SK-N-SH (cell line): ENCODE measurements at regions not wholly inside any gene's neighbourhood (a gene's known extent, or its start where the extent isn't known, plus 50 kb on each side); places are given as distances from the start of the nearest gene placed in this dataset.
A peak's percentile ranks its signal among the peaks of the same experiment; 100 is the strongest.

Source experiments
- CTCF ChIA-PET: fragments of 300-600, 350-600 bp; formaldehyde crosslinking; extraction: SDS; loops from one replicate; lab custom pipeline; 2021; lab: Yijun Ruan, JAX
- POLR2A ChIA-PET: fragments of 350-600 bp; sonication (Branson Sonifier 250); formaldehyde crosslinking; extraction: SDS; loops from one replicate; lab custom pipeline; 2020; ENCODE audit warnings: antibody characterized with exemption, inconsistent platforms; lab: Yijun Ruan, JAX
- DNase-seq: peaks from one replicate; pipeline ENCODE4 v3.0.0; 2012
- H2AFZ ChIP-seq: fragments of 200-600 bp; sonication (generic); 2 replicates; pipeline ENCODE4 v1.8.1; 2016; ENCODE audit warnings: antibody characterized with exemption, mild to moderate bottlenecking, low read depth
- H3F3A ChIP-seq: fragments of 200-600 bp; sonication (generic); replicated peaks from 2 replicates; pipeline ENCODE3; 2016; ENCODE audit warnings: antibody characterized with exemption, mild to moderate bottlenecking; ENCODE audit not compliant: insufficient read depth
- H3K27ac ChIP-seq, 2 experiments: fragments of 200-500 bp in 1 of 2; fragments of 200-600 bp in 1 of 2; sonication (Bioruptor generic) in 1 of 2; sonication (generic), shearing (Covaris generic) in 1 of 2; 2 replicates each; pipeline versions ENCODE4 v1.5.1 to v1.6.1; 2014 to 2016; ENCODE audit warnings: low read depth in 2 of 2, inconsistent platforms in 1 of 2, low read length in 1 of 2, mild to moderate bottlenecking in 1 of 2, mixed read lengths in 1 of 2
- H3K27me3 ChIP-seq: fragments of 200-600 bp; sonication (generic), shearing (Covaris generic); 2 replicates; pipeline ENCODE4 v1.6.1; 2016; ENCODE audit warnings: mixed run types; ENCODE audit not compliant: insufficient read depth
- H3K36me3 ChIP-seq, 2 experiments: fragments of 200-500 bp in 1 of 2; fragments of 200-600 bp in 1 of 2; sonication (Bioruptor generic) in 1 of 2; sonication (generic) in 1 of 2; replicated peaks in 1 of 2; 2 replicates each; pipeline versions ENCODE3 to v1.5.1; 2014 to 2016; ENCODE audit warnings: low read length in 1 of 2, mild to moderate bottlenecking in 1 of 2; ENCODE audit not compliant: insufficient read depth in 2 of 2, control insufficient read depth in 1 of 2
- H3K4me1 ChIP-seq, 2 experiments: fragments of 200-500 bp in 1 of 2; fragments of 200-600 bp in 1 of 2; sonication (Bioruptor generic) in 1 of 2; sonication (generic), shearing (Covaris generic) in 1 of 2; 2 replicates each; pipeline versions ENCODE4 v1.5.1 to v1.6.1; 2014 to 2016; ENCODE audit warnings: low read depth in 1 of 2, low read length in 1 of 2, mixed run types in 1 of 2; ENCODE audit not compliant: insufficient read depth in 2 of 2, control insufficient read depth in 1 of 2
- H3K4me2 ChIP-seq: fragments of 200-600 bp; sonication (generic), shearing (Covaris generic); 2 replicates; pipeline ENCODE4 v1.6.1; 2017; ENCODE audit warnings: mixed run types
- H3K4me3 ChIP-seq, 2 experiments: fragments of 200-500 bp in 1 of 2; fragments of 200-600 bp in 1 of 2; sonication (Bioruptor generic) in 1 of 2; sonication (generic), shearing (Covaris generic) in 1 of 2; 2 replicates each; pipeline versions ENCODE4 v1.5.1 to v1.8.1; 2014 to 2016; ENCODE audit warnings: low read depth in 2 of 2, inconsistent platforms in 1 of 2, low read length in 1 of 2, mild to moderate bottlenecking in 1 of 2, mixed read lengths in 1 of 2, moderate library complexity in 1 of 2
- H3K79me2 ChIP-seq: fragments of 200-600 bp; sonication (generic); 2 replicates; pipeline ENCODE4 v1.8.1; 2017; ENCODE audit warnings: mild to moderate bottlenecking; ENCODE audit not compliant: insufficient read depth
- H3K9ac ChIP-seq: fragments of 200-600 bp; sonication (generic); 2 replicates; pipeline ENCODE4 v1.6.1; 2017; ENCODE audit warnings: mixed run types
- H3K9me2 ChIP-seq: fragments of 200-600 bp; sonication (generic); 2 replicates; pipeline ENCODE4 v1.6.1; 2017; ENCODE audit warnings: mixed run types
- H3K9me3 ChIP-seq: fragments of 200-600 bp; sonication (generic); 2 replicates; pipeline ENCODE4 v1.6.1; 2017; ENCODE audit warnings: mixed run types, mild to moderate bottlenecking, moderate library complexity
- H4K20me1 ChIP-seq: fragments of 200-600 bp; sonication (generic); 2 replicates; pipeline ENCODE4 v1.6.1; 2017; ENCODE audit warnings: mild to moderate bottlenecking, mixed run types; ENCODE audit not compliant: insufficient read depth
- CHD2 ChIP-seq: fragments of 150-350 bp; IDR thresholded peaks from 2 replicates; pipeline ENCODE4 v1.6.1; 2018; ENCODE audit warnings: low read length; ENCODE audit not compliant: partially characterized antibody
- EP300 ChIP-seq, 2 experiments: IDR thresholded peaks; 2 replicates each; pipeline versions ENCODE4 v1.4.0 to v1.6.1; 2012; ENCODE audit warnings: borderline replicate concordance in 1 of 2, low read depth in 1 of 2, low read length in 1 of 2
- EZH2phosphoT487 ChIP-seq: fragments of 200-600 bp; sonication (generic); IDR thresholded peaks from 2 replicates; pipeline ENCODE4 v1.6.1; 2017; ENCODE audit warnings: low read depth, mixed run types, mild to moderate bottlenecking, antibody characterized with exemption, moderate library complexity, borderline replicate concordance
- NRF1 ChIP-seq: IDR thresholded peaks from 2 replicates; pipeline ENCODE4 v1.6.1; 2012; ENCODE audit warnings: low read depth, mild to moderate bottlenecking, low read length
- SMC3 ChIP-seq: IDR thresholded peaks from 2 replicates; pipeline ENCODE4 v1.6.1; 2012; ENCODE audit warnings: low read depth, low read length, improper control_type of control experiment
- TCF12 ChIP-seq: IDR thresholded peaks from 2 replicates; pipeline ENCODE4 v1.4.0; 2012
- WGBS: methylation state at CpG from one replicate; pipeline ENCODE4 v1.1.6; 2017; ENCODE audit warnings: low lambda C conversion rate; 5-methylcytosine and 5-hydroxymethylcytosine counted together
- TF ChIP-seq, protein P1 (sequence below): fragments of 200-600 bp; sonication (generic); IDR thresholded peaks from 2 replicates; pipeline ENCODE4 v1.6.1; 2017; ENCODE audit warnings: antibody characterized with exemption, mild to moderate bottlenecking, moderate library complexity

DNA sequence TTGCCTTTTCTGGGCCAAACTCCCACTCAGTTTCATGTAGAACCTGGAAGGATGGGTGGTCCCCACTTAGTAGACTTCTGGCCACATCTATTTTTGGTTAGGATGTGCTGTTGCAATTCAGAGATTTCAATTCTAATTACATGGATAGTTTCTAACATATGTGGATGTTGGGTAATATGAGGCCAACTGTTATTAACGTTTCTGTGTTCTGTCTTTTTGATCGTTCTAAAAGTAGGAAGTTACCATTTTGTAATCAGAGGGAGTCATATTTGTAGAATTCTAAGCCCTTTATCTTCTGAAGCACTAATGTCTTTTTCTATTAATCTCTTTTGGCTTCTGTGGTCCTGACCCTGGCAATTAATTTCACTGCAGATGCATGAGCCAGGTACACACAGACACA is 141.6 kb upstream of the SPEF2 start:
- no peaks in the 10 kb centered on the region for H3K79me2 ChIP-seq
- H2AFZ ChIP-seq: no peak overlapping the region
- H3K27me3 ChIP-seq: no peaks in the 10 kb centered on the region
- H3K27ac ChIP-seq: peak overlapping the region in 1 of 2 experiments; percentile 78; a peak in 2 of 4 replicates
- no peaks in the 10 kb centered on the region for H3K9me2 ChIP-seq
- no peaks in the 10 kb centered on the region; a peak in 1 of 4 replicates for H3K4me1 ChIP-seq
- POLR2A ChIA-PET: no interaction called here
- H3K4me2 ChIP-seq: no peak overlapping the region
- TF ChIP-seq CHD2 (no peak), NRF1 (no peak), EP300 (IDR thresholded peaks at IDR 0.05; ENCODE audit: borderline replicate concordance in 1 of 2, low read depth in 1 of 2, low read length in 1 of 2) (no peak), SMC3 (no peak)
- TF ChIP-seq, protein P1, sequence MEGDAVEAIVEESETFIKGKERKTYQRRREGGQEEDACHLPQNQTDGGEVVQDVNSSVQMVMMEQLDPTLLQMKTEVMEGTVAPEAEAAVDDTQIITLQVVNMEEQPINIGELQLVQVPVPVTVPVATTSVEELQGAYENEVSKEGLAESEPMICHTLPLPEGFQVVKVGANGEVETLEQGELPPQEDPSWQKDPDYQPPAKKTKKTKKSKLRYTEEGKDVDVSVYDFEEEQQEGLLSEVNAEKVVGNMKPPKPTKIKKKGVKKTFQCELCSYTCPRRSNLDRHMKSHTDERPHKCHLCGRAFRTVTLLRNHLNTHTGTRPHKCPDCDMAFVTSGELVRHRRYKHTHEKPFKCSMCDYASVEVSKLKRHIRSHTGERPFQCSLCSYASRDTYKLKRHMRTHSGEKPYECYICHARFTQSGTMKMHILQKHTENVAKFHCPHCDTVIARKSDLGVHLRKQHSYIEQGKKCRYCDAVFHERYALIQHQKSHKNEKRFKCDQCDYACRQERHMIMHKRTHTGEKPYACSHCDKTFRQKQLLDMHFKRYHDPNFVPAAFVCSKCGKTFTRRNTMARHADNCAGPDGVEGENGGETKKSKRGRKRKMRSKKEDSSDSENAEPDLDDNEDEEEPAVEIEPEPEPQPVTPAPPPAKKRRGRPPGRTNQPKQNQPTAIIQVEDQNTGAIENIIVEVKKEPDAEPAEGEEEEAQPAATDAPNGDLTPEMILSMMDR: no peak
- no peak for DNase-seq
- CTCF ChIA-PET: no interaction called here
- H3F3A ChIP-seq: no peaks in the 10 kb centered on the region
- H4K20me1 ChIP-seq: no peaks in the 10 kb centered on the region
- no peaks in the 10 kb centered on the region for H3K9me3 ChIP-seq
- no peak overlapping the region for H3K4me3 ChIP-seq
- WGBS: 12% methylated on average over 2 of the region's 2 CpGs
- H3K9ac ChIP-seq: no peak overlapping the region
- no peaks in the 10 kb centered on the region for H3K36me3 ChIP-seq

DNA sequence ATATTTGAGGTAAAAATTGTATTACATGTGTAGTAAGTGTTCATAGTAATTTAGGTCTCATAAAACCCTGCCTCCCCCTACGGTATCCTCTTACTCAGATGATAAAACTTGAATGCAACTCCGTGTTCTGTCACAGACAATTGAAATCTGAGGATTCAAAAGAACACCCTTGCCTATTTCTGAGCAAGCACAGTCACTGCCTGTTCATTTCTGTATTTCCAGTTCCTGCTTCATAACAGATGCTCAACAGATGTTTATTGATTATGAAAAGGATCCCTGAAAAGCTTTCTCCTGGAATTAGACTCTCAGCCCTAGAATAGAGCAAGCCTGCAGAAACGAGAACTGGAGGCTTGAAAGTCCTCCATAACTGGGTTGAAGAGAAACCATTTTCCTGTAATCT is 144.1 kb upstream of the SPEF2 start:
- no peaks in the 10 kb centered on the region for H4K20me1 ChIP-seq
- ChIA-PET POLR2A (no interaction called here), CTCF (no interaction called here)
- no peaks in the 10 kb centered on the region for H3K36me3 ChIP-seq
- H3K79me2 ChIP-seq: no peaks in the 10 kb centered on the region
- TF ChIP-seq, protein P1: no peak
- TF ChIP-seq EZH2phosphoT487 (no peak), TCF12 (no peak), SMC3 (no peak)
- no peak for DNase-seq
- no peak overlapping the region for H2AFZ ChIP-seq
- no peak overlapping the region for H3K4me3 ChIP-seq
- H3K27me3 ChIP-seq: no peaks in the 10 kb centered on the region
- no peak overlapping the region for H3K27ac ChIP-seq
- no peaks in the 10 kb centered on the region for H3K9me3 ChIP-seq
- no peak overlapping the region for H3K9ac ChIP-seq
- 24% methylated on average over 3 of the region's 3 CpGs for WGBS
- H3K9me2 ChIP-seq: no peaks in the 10 kb centered on the region
- H3K4me1 ChIP-seq: no peaks in the 10 kb centered on the region; a peak in 1 of 4 replicates
- no peaks in the 10 kb centered on the region for H3F3A ChIP-seq
- H3K4me2 ChIP-seq: no peak overlapping the region
